CD4-positive, alpha-beta memory T cell (primary cell): ENCODE measurements at regions not wholly inside any gene's neighbourhood (a gene's known extent, or its start where the extent isn't known, plus 50 kb on each side); places are given as distances from the start of the nearest gene placed in this dataset.

Experiments
- CTCF ChIA-PET: fragments of 350-600 bp; sonication (Branson Sonifier 250); formaldehyde crosslinking; loops from one replicate; lab custom pipeline; 2021; ENCODE audit warnings: inconsistent platforms; ENCODE audit not compliant: partially characterized antibody; lab: Charles Lee
- POLR2A ChIA-PET: fragments of 350-600 bp; sonication (Branson Sonifier 250); formaldehyde crosslinking; loops from one replicate; lab custom pipeline; 2021; ENCODE audit not compliant: partially characterized antibody; lab: Charles Lee
- DNase-seq, 5 donors: peaks; one replicate each; pipeline versions ENCODE4 v3.0.0 to v3.0.0-alpha.2; 2020 to 2022; ENCODE audit warnings: mixed read lengths in 1 of 5
- H3K27ac ChIP-seq: one replicate; pipeline ENCODE4 v1.7.0; 2013; ENCODE audit warnings: low read depth, low read length
- H3K27me3 ChIP-seq: 2 replicates; pipeline ENCODE4 v1.7.0; 2013; ENCODE audit warnings: mild to moderate bottlenecking, low read length, moderate library complexity; ENCODE audit not compliant: insufficient read depth
- H3K36me3 ChIP-seq: 2 replicates; pipeline ENCODE4 v1.7.0; 2013; ENCODE audit warnings: mild to moderate bottlenecking, low read length, moderate library complexity; ENCODE audit not compliant: insufficient read depth
- H3K4me1 ChIP-seq: 2 replicates; pipeline ENCODE4 v1.7.0; 2013; ENCODE audit warnings: mild to moderate bottlenecking, low read length, moderate library complexity; ENCODE audit not compliant: insufficient read depth
- H3K4me3 ChIP-seq, 2 donors: one replicate each; pipeline ENCODE4 v1.7.0; 2013; ENCODE audit warnings: low read length in 2 of 2, mild to moderate bottlenecking in 1 of 2
- H3K9me3 ChIP-seq, 2 donors: one replicate each; pipeline ENCODE4 v1.7.0; 2013; ENCODE audit warnings: low read length in 2 of 2, control low read depth in 1 of 2; ENCODE audit not compliant: control insufficient read depth in 1 of 2
- H3K27ac Mint-ChIP-seq, 7 donors: one replicate each; pipeline ENCODE4 v1.8.0; 2020 to 2021; ENCODE audit warnings: mixed read lengths in 7 of 7, mild to moderate bottlenecking in 6 of 7, inconsistent platforms in 3 of 7, moderate library complexity in 3 of 7
- H3K27me3 Mint-ChIP-seq, 2 donors: one replicate each; pipeline ENCODE4 v1.8.0; 2020 to 2021; ENCODE audit warnings: mixed read lengths in 2 of 2
- H3K36me3 Mint-ChIP-seq, 2 donors: one replicate each; pipeline ENCODE4 v1.8.0; 2020 to 2021; ENCODE audit warnings: mixed read lengths in 2 of 2, inconsistent platforms in 1 of 2, mild to moderate bottlenecking in 1 of 2
- H3K4me1 Mint-ChIP-seq, 4 donors: one replicate each; pipeline ENCODE4 v1.8.0; 2020 to 2021; ENCODE audit warnings: mixed read lengths in 4 of 4, mild to moderate bottlenecking in 1 of 4
- H3K4me3 Mint-ChIP-seq, 8 donors: one replicate each; pipeline ENCODE4 v1.8.0; 2020 to 2021; ENCODE audit warnings: mixed read lengths in 8 of 8, mild to moderate bottlenecking in 7 of 8, moderate library complexity in 6 of 8, inconsistent platforms in 3 of 8
- H3K9me3 Mint-ChIP-seq, 8 donors: one replicate each; pipeline ENCODE4 v1.8.0; 2020 to 2021; ENCODE audit warnings: mixed read lengths in 8 of 8, mild to moderate bottlenecking in 5 of 8, inconsistent platforms in 3 of 8, moderate library complexity in 1 of 8
- intact Hi-C: fragments of 100-400 bp; cut with micrococcal nuclease; formaldehyde crosslinking; loops from one replicate; pipeline ENCODE4 v1.15.1; 2023

GRCh38 chr9:25918761-25919160 lies 240.5 kb upstream of the TUSC1 start:
- DNase-seq = no peak
- Histone ChIP-seq H3K27ac (no peak overlapping the region), H3K4me1 (no peaks in the 10 kb centered on the region), H3K9me3 (no peaks in the 10 kb centered on the region), H3K36me3 (no peaks in the 10 kb centered on the region), H3K27me3 (no peaks in the 10 kb centered on the region), H3K4me3 (no peak overlapping the region)
- Mint-ChIP-seq H3K4me1 (no peaks in the 10 kb centered on the region), H3K9me3 (peaks cover 2 to 28% (median 12%) of the 10 kb centered on the region in 8 donors), H3K27ac (no peak overlapping the region), H3K36me3 (no peaks in the 10 kb centered on the region), H3K4me3 (no peak overlapping the region), H3K27me3 (no peaks in the 10 kb centered on the region)
- ChIA-PET POLR2A (no interaction called here), CTCF (no interaction called here)
- intact Hi-C loops = no loop called here

- POLR2A ChIA-PET = no interaction called here
- CTCF ChIA-PET = no interaction called here
Measured at GRCh38 chr9:25917731-25918362, 239.6 kb upstream of the TUSC1 start.

GRCh38 chr9:25913806-25914205 lies 235.6 kb upstream of the TUSC1 start:
- intact Hi-C loops = no loop called here
- no peaks in the 10 kb centered on the region for H3K36me3 ChIP-seq
- no peaks in the 10 kb centered on the region for H3K4me1 ChIP-seq
- no peaks in the 10 kb centered on the region for H3K36me3 Mint-ChIP-seq
- H3K9me3 ChIP-seq = no peaks in the 10 kb centered on the region
- H3K27ac Mint-ChIP-seq = no peak overlapping the region
- no peaks in the 10 kb centered on the region for H3K27me3 Mint-ChIP-seq
- no peaks in the 10 kb centered on the region for H3K27me3 ChIP-seq
- H3K4me3 ChIP-seq = no peak overlapping the region
- no peak for DNase-seq
- H3K4me3 Mint-ChIP-seq = no peak overlapping the region
- CTCF ChIA-PET = no interaction called here
- POLR2A ChIA-PET = no interaction called here
- H3K9me3 Mint-ChIP-seq = peaks cover 2 to 32% (median 14%) of the 10 kb centered on the region in 8 donors
- no peaks in the 10 kb centered on the region for H3K4me1 Mint-ChIP-seq
- no peak overlapping the region for H3K27ac ChIP-seq

More at GRCh38 chr9:25917731-25918362, 239.6 kb upstream of the TUSC1 start:
- H3K4me1 Mint-ChIP-seq = no peaks in the 10 kb centered on the region
- no peak overlapping the region for H3K4me3 ChIP-seq
- no peak overlapping the region for H3K27ac ChIP-seq
- DNase-seq = no peak
- H3K4me3 Mint-ChIP-seq = no peak overlapping the region
- H3K36me3 Mint-ChIP-seq = no peaks in the 10 kb centered on the region
- H3K9me3 ChIP-seq = no peaks in the 10 kb centered on the region
- no peaks in the 10 kb centered on the region for H3K36me3 ChIP-seq
- no peaks in the 10 kb centered on the region for H3K27me3 ChIP-seq
- H3K27me3 Mint-ChIP-seq = no peaks in the 10 kb centered on the region
- H3K9me3 Mint-ChIP-seq = peaks cover 2 to 23% (median 8%) of the 10 kb centered on the region in 8 donors
- H3K27ac Mint-ChIP-seq = no peak overlapping the region
- intact Hi-C loops = no loop called here
- no peaks in the 10 kb centered on the region for H3K4me1 ChIP-seq

- DNase-seq = no peak
- H3K27ac Mint-ChIP-seq = no peak overlapping the region
- no peaks in the 10 kb centered on the region for H3K4me1 ChIP-seq
- H3K4me3 Mint-ChIP-seq = no peak overlapping the region
- intact Hi-C loops = no loop called here
- no peaks in the 10 kb centered on the region for H3K4me1 Mint-ChIP-seq
- no peaks in the 10 kb centered on the region for H3K27me3 Mint-ChIP-seq
- H3K36me3 Mint-ChIP-seq = no peaks in the 10 kb centered on the region
- H3K27ac ChIP-seq = no peak overlapping the region
- H3K9me3 ChIP-seq = no peaks in the 10 kb centered on the region
- POLR2A ChIA-PET = no interaction called here
- CTCF ChIA-PET = no interaction called here
- H3K27me3 ChIP-seq = no peaks in the 10 kb centered on the region
- H3K4me3 ChIP-seq = no peak overlapping the region
- no peaks in the 10 kb centered on the region for H3K36me3 ChIP-seq
- H3K9me3 Mint-ChIP-seq = peaks cover 4 to 44% (median 20%) of the 10 kb centered on the region in 8 donors
Measured at GRCh38 chr9:25904701-25905100, 226.5 kb upstream of the TUSC1 start.

GRCh38 chr9:25891527-25891926 lies 213.3 kb upstream of the TUSC1 start:
- POLR2A ChIA-PET = no interaction called here
- H3K4me1 Mint-ChIP-seq = no peaks in the 10 kb centered on the region
- H3K4me3 Mint-ChIP-seq = no peak overlapping the region
- no peak overlapping the region for H3K27ac Mint-ChIP-seq
- no peaks in the 10 kb centered on the region for H3K36me3 Mint-ChIP-seq
- CTCF ChIA-PET = no interaction called here
- no peaks in the 10 kb centered on the region for H3K36me3 ChIP-seq
- H3K9me3 ChIP-seq = peaks cover 0 to 5% of the 10 kb centered on the region in 2 donors
- peaks cover 5 to 41% (median 28%) of the 10 kb centered on the region in 8 donors for H3K9me3 Mint-ChIP-seq
- H3K27me3 ChIP-seq = no peaks in the 10 kb centered on the region
- no peaks in the 10 kb centered on the region for H3K27me3 Mint-ChIP-seq
- intact Hi-C loops = no loop called here
- H3K4me3 ChIP-seq = no peak overlapping the region
- no peak for DNase-seq
- H3K4me1 ChIP-seq = no peaks in the 10 kb centered on the region
- H3K27ac ChIP-seq = no peak overlapping the region

- no peak overlapping the region for H3K27ac ChIP-seq
- Mint-ChIP-seq H3K27ac (no peak overlapping the region), H3K36me3 (no peaks in the 10 kb centered on the region), H3K4me3 (no peak overlapping the region), H3K27me3 (no peaks in the 10 kb centered on the region), H3K9me3 (peaks cover 5 to 36% (median 22%) of the 10 kb centered on the region in 8 donors), H3K4me1 (no peaks in the 10 kb centered on the region)
- ChIA-PET CTCF (no interaction called here), POLR2A (no interaction called here)
- no peaks in the 10 kb centered on the region for H3K36me3 ChIP-seq
- intact Hi-C loops = no loop called here
- H3K9me3 ChIP-seq = peaks cover 0 to 5% of the 10 kb centered on the region in 2 donors
- no peak for DNase-seq
- no peaks in the 10 kb centered on the region for H3K27me3 ChIP-seq
- H3K4me1 ChIP-seq = no peaks in the 10 kb centered on the region
- H3K4me3 ChIP-seq = no peak overlapping the region
Measured at GRCh38 chr9:25889661-25890060, 211.4 kb upstream of the TUSC1 start.

- no peak for DNase-seq
- Mint-ChIP-seq H3K27me3 (no peaks in the 10 kb centered on the region), H3K4me3 (no peak overlapping the region), H3K27ac (no peak overlapping the region), H3K36me3 (no peaks in the 10 kb centered on the region), H3K4me1 (no peaks in the 10 kb centered on the region), H3K9me3 (peaks cover 0 to 26% (median 17%) of the 10 kb centered on the region in 8 donors)
- ChIA-PET CTCF (no interaction called here), POLR2A (no interaction called here)
- H3K27ac ChIP-seq = no peak overlapping the region
- H3K36me3 ChIP-seq = no peaks in the 10 kb centered on the region
- H3K27me3 ChIP-seq = no peaks in the 10 kb centered on the region
- no peaks in the 10 kb centered on the region for H3K4me1 ChIP-seq
- H3K4me3 ChIP-seq = no peak overlapping the region
- H3K9me3 ChIP-seq = peaks cover 0 to under 1% of the 10 kb centered on the region in 2 donors
- intact Hi-C loops = no loop called here
Measured at GRCh38 chr9:25876248-25876647, 198.0 kb upstream of the TUSC1 start.
